ENCODE measurements at regions not wholly inside any gene's neighbourhood (a gene's known extent, or its start where the extent isn't known, plus 50 kb on each side); places are given as distances from the start of the nearest gene placed in this dataset.
"Not testable (repeated sequence)": the region's sequence is repeated elsewhere in the genome, so short reads cannot be mapped to it uniquely, and the experiment has no call there.

DNA sequence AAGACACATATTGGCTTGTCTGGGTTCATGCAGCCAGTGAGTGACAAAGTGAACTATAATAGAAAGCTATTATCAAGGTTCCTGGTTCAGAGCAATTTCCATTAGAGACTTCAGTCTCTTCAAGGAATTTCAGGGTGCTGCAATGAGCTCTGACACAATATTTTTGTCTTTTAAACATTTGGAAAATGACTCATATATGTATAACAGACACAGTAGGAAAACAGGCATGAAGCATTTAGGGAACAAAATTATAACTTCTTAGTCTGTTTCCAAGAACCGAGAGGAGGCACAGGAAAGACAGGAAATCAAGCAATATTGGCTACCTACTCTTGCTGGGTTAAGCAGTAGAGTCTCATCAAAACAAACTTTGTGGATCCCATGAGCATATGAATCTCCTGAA is 170.4 kb downstream of the PTPRC start:
- peak; percentile 74 for DNase-seq

DNA sequence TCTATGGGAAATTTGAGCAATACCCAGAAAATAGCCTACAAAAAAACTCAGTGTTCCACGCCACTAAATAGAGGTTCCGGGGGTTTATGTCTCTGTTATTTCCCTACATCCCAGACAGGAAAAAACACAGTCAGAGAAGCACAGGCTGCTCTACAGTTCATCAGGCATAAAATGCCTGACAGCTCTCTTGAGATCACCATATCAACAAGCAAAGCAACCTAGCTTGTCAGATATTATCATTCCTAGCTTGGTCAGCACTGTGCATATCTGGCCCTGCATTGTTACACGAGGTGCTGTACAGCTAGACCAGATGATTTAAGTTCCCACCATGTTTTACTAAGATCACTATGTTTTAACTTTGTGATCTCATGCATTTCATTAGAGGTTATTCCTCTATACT is 172.6 kb downstream of the PTPRC start:
- no peak for DNase-seq

DNA sequence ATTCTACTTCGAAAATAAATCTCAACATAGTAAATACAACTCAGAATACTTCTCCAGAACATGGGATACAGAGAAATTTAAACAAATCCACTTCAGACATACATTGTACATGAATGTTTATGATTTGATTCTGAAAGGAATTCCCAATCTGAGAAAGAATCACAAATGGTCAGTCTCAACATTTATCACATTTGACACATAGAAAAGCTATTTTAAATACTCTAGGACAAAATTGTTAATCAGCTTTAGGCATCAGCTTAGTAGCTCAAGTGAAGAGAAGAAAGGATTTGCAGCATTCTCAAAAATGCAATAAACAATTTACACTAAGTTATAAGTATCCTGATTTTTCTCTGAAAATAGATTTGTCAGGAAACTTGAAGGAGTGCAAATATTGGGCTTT is 184.8 kb downstream of the PTPRC start:
- no peak for DNase-seq

DNA sequence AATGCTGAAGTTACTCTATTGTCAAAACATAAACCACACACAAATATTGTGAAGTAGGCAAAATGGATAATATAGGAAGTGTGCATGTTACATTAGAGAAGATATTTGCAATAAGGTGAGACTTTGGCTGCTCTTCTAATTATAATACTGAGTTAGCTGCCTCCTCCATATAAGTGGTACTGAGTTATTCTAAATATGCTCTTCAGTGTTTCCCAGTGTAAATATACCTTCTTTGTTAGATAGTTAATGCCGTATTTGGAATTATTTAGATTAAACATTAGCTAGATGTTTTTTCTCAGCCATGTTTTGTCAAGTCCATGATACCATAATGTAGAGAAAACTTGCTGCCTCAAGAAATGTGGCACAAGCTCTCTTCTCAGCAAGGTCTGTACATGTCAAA is 186.4 kb downstream of the PTPRC start:
- no peak for DNase-seq

DNA sequence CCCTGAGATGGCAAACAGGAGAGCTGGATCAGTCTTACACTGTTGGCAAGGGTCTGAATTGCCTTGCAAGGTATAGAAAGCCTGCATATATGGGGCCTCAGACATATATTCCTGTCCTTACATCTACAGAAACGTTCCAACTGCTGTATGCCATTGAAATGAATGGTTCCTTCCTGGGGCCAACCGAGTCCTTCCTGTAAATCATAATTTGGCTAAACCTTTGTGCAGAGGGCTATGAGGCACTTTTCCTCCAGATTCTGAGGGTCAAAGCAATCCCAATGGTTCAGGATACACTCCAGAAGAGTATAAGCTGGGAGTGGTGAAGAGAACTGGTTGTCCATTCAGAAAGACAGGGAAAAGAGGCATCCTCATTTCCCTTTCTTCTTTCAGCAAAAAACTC is 190.5 kb downstream of the PTPRC start:
- no peak for DNase-seq

DNA sequence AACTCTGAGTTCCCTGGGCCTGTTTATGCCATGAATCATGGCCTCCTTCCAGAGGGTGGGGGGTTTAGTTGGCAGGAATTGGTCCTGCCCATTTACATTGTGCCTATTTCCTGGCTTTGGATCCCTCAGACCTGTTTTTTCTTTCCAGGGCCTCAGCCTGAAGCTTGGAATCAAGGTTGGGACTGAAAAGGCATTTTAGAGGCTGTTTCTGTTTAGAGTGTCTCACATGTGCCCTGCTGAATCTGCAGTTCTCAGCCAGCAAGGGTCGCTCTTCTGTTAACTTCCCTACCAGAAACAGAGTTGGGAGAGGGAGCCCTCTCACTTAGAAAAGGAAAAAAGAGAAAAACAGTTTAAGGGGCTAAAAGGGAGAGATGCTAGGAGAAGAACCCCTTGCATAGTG is 191.1 kb downstream of the PTPRC start:
- no peak for DNase-seq

DNA sequence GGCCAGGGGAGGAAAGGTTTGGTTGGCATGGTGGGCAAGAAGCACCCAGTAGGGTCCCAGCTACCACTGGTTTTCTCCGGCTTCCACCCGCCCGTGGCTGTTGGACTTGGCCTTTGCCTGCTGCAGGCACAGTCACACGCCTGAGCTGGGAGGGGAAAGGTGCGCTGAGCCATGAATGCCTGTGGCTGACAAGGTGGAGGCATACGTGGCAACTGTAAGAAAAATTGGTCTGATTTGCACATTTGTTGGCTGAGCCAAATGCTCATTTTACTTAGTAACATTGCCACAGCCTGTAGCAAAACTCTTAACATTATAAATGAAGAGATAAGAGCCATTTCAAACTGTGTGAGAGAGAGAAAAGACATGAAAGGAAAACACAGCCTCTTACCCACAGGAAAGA is 191.6 kb downstream of the PTPRC start:
- DNase-seq: no peak

DNA sequence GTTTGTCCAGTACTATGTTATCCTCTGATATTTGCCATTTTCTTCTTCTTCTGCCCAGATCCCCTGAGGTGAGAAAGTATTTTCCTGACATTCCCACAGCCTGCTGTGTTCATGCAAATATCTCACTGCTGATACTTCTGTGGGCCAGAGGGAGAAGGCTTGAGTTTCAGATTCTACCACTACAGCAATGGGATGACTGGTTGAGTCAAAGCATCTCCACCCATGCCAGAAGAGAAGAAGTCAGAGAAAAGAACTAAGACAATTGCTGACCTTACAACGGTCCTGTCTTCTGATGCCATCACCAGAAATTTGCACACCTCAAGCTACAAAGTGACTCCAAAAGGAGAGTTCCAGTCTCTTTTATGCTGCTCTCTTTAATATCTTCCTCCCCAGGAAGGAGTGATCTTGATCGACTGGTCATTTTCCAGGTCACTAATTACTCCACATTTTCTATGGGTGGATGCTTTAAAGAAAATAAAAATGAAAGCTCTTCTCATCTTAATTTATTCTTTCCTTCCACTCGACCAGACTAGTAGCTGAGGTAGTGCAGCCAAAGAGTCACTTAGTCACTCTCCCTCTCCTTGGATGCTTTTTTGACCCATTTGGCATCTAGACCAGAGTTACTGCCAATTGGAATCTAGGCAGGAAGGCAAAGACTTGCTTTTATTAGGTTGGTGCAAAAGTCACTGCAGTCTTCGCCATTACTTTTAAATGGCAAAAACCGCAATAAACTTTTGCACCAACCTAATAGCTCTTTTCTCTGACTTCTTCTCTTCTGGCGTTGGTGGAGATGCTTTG is 195.1 kb downstream of the PTPRC start:
- DNase-seq: no peak

DNA sequence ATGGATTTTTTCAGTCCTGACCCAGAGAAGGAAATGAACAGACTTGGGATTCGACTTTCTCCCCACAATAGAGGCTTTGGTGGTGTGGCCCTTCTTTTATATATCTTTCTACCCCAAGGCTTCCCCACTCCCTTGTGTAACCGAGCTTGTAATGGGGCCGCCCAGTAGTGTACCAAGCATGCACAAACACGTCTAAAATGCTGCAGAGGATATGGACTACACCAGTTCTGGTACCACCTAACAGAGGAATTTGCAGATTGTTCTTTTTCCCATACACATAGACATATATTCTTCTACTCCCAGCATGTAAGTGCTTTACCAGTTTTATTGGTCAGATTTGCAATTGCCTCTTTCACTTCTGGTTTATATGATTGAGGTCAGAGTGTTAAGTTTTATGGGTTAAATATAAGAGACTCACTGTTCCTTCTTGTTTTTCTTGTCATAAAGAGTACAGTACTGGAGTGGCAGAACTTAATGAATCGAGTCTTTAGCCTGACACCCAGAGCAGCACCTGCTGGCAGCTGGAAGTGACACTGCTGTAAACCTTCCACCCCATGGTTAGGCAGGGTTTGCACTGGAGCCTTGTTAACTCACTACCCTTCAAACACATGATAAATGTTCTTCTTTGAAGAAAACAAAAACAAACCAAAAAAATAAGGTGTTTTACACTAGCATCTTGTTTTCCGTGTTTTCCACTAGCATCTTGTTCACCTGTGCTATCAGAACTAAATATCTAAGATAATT is 198.6 kb downstream of the PTPRC start:
- DNase-seq: no peak

DNA sequence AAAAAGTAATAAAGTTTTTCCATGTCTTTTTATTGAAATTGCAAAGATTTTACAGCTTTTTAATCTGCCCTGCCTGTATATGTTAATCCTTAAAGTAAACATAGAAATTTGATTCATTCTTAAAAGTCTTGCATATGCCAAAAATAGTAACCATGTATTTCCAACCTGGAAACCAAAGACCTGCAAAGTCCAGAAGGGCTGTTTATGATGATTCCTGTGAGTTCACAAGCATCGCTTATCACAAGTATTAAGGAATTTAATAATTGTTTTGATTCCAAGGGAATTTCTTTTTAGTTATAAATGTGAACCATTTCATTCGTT is 199.1 kb downstream of the PTPRC start:
- no peak for DNase-seq

DNA sequence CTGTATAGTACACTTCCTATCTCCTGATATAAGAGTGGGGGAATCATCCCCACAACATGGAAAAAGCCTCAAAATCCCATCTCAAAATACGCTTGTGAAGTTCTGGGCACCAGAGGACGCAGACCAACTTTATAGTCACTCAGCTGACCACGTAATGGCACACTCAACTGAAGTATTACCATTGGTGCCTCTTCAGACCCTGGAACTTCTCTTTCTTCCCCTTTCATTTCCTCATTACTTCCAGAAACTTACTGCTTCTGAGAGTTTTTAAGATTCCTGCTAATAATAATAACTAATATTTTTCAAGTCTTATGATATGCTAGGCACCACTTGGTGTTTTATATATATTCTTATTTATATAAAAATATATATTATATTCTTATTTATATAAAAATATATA is 202.6 kb downstream of the PTPRC start:
- DNase-seq: no peak

DNA sequence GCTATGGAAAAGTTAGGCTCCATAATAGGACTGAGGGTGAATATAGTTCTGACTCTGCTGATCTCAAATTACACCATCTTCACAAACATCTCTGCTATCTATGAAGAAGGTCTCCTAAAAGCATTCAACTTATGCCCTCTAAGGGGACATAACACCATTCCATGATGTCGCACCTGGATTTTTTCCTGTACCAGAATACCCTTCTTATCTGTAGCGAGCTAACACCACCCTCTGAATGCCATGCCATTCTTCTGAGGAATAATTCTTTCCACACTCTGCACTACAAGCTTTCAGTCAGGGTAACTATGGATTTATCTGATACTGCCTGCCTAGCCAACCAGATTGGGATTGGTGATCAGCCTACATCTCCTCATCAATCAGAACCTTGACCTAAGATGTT is 203.8 kb downstream of the PTPRC start:
- no peak for DNase-seq

DNA sequence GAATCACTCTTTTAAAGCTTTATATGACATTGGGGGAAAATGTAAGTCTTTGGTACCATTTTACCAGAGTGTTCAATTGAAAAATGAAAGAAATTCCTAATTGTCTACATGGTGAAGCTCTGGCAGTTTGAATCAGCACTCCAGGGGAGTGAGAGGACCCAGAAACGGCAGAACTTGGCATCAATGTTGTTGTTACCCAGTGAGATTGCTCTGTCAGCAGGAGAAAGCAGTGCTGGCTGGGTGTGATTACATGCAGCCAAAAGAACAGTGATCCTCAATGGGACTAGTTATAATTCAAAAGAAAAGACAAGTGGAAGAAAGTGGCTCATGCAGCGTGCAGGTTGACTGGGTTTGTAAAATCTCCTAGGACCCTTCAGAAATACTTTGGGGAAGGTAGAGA is 206.4 kb downstream of the PTPRC start:
- DNase-seq: no peak

DNA sequence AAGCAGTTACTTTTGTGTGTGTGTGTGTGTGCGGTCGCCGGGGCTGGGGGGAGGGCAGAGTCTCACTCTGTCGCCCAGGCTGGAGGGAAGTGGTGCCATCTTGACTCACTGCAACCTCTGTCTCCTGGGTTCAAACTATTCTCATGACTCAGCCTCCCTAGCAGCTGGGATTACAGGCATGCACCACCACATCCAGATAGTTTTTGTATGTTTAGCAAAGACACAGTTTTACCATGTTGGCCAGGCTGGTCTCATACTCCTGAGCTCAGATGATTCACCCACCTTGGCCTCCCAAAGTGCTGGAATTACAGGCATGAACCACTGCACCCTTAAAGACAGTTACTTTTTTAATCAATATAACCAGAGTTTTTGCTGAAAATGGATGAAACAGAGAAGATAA is 207.0 kb downstream of the PTPRC start:
- DNase-seq: peak; percentile 64

DNA sequence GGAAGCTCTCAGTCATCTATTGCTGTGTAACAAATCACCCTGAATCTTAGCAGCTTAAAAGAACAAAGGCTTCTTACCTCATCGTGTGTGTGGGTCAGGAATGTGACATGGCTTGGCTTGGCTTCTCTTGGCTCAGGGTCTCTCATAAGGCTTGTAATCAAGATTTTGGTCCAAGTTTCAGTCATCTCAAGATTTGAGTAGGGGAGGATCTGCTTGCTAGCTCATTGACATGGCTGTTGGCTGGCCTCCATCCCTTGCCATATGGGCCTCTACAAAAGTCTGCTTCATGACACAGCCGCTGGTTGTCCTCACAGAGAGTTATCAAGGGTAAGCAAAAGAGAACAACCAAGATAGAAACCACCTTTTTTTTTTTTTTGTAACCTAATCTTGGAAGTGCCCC is 207.7 kb downstream of the PTPRC start:
- DNase-seq: no peak

DNA sequence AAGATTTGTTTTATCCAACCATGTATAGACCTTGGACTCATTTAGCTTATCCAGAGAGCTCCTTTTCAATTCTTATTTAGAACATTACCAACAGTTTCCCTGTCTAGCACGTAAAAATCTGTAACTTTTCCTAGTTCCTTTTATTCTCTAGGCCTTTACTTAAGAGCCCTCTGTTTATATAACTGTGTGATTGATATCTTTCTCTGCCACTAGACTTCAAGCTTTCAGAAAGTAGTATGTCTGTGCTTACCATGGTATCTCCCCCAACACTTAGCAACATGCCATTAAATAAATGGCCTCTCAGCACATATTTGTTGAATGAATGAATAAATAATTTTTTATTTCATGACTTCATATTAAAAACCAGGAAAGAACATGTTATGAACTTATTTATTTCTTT is 209.4 kb downstream of the PTPRC start:
- DNase-seq: no peak

DNA sequence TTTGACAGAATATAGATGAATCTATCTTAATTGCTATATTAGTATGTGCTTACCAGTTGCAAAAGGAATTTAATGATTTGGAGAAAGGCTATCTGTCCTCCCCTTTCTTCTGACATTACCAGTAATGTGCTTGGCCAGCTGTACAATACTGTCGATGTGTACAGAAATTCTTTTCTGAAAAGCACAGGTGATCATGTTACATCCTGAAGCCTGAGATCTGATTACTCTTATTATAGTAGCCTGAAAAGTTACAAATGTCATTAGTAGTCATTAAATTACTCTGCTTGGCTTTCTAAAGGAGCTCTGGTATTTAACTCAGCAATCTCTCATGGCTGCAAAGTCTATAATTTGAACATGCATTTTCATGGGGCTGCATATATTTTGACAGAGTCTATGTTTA is 209.8 kb downstream of the PTPRC start:
- DNase-seq: no peak

DNA sequence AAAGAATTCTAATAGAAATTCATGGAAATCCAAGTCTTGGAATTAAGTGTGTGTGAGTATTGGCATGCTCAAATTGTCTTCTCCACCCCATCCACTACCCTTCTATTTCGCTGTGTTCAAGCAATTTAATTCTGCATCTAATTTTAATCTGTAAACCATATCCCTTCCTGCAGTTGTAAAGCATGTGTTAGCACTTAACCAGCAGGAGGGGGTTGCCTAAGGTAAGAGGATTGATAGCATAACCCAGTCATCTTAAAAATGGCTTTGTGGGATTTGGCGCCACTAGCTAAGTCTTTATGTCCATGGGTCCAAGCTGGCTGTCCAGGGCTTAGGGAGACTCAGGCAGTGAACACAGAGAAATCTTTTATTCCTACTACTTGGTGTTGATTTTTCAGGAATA is 210.3 kb downstream of the PTPRC start:
- no peak for DNase-seq

DNA sequence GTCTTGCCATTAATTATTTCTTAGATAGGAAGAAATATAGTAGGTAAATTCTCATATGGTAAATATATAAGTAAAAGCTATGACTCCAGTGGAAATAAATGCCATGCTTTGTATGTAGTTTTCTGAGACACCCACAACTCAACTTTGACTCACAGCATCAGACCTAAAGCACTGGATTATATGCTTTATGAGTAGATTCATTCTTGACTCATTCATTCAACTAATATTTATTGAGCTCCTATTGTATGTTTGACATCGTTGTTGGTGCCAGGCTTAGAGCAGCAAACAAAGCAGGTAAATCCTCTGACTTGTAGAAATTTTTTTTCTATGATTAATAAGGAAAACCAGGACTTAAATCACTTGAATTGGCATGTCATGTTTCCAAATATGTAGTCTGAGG is 211.4 kb downstream of the PTPRC start:
- peak; percentile 50 for DNase-seq

DNA sequence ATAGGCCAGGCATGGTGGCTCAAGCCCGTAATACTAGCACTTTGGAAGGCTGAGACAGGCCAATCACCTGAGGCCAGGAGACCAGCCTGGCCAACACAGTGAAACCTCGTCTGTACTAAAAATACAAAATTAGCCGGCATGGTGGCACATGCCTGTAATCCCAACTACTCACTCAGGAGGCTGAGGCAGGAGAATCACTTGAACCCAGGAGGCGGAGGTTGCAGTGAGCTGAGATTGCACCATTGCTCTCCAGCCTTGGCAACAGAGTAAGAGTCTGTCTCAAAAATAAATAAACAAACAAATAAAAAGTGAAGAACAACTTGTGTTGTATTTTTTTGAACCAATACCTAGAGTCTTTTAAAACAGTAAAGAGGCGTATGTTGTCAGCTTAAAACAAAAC is 212.1 kb downstream of the PTPRC start:
- DNase-seq: not testable (repeated sequence)

DNA sequence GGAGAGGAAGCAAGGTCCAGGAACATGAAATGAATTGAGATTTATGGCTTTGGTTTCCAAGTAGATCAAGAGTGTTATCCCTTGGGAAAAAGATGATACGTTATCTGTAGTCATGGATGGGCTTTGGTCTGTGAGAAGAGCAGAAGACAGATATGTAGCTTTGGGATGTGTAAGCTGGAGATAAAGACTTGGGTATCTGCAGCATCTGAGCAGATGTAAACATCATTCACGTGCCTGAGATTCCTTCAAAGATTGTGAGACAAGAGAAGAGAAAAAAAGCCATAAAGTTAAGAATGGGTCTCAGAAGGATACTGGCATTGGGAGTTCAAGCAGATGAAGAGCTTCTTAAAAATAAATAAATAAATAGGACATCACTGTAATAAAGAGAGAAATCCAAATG is 217.8 kb downstream of the PTPRC start:
- no peak for DNase-seq

DNA sequence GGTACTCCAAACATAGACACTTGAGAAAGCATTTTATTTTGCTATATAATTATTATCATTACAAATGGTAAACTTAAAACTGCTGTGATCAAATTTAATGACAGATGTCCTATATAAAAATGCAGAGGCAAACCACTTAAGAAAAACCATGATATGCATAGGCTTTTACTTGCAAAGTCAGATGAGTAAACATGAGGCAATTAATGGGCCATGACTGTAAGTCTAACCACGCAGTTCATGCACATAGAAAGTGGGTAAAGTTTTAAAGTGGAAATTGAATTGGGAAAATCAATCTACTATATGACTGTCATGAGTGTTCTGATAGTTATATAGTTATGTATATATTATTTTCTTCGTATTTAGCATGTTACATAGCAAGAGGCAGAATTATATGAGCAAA is 219.2 kb downstream of the PTPRC start:
- no peak for DNase-seq

DNA sequence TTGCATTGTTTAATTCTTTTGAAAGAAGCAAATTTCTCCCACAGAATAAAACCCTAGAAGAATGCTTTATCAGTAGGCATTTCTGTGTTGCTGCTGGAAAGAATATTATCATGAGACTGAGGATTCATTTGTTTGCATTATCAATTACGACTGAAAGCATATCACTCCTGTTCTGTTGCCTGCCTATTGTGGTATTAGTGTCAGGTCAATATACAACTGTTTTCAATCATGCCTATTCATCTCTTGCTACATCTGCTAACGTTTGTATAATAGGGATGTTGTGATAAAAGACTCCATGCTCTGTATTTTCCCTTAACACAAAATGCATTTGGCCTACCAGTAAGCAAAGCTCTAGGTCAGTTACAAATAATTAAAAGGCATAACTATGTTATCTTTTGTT is 221.5 kb downstream of the PTPRC start:
- DNase-seq: no peak

DNA sequence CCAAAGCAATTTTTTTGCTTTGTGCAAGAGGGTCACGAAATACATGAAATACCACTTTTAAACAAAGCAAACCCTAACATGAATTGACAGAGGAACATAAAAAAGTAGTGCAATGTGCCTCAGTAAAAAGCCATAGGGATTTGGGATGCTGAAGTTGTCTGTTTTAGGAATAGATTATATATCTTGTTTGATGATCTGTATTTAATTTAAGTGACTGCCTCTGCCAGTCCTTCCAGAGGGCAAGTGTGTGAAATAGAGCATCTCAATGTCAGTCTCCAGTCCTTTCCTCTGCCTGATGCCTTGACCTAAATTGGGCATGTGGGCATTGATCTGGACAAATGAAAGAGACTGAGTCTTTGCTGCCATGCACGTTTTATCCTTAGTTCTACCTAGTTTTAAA is 222.8 kb downstream of the PTPRC start:
- DNase-seq: no peak

DNA sequence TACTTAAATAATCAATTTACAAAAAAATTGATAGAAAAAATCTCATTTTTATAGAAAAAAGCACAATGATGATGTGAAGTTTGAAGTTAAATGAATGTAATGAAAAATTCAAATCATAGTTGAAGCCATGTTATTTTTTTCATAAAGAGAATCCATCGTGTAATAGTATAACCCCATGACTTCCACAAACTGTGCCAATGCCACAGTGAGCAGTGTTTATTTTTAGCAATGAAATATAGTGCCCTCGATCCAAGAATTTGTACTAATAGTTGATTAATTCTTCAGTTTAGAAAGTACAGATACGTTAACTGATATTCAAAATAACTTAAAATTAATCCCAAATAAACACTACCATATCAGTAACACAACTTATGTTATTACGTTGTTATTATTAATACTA is 225.9 kb downstream of the PTPRC start:
- no peak for DNase-seq
